SK-N-SH (cell line): ENCODE measurements at regions not wholly inside any gene's neighbourhood (a gene's known extent, or its start where the extent isn't known, plus 50 kb on each side); places are given as distances from the start of the nearest gene placed in this dataset.

ENCODE experiments used
- CTCF ChIA-PET: fragments of 300-600, 350-600 bp; formaldehyde crosslinking; extraction: SDS; loops from one replicate; lab custom pipeline; 2021; lab: Yijun Ruan, JAX
- POLR2A ChIA-PET: fragments of 350-600 bp; sonication (Branson Sonifier 250); formaldehyde crosslinking; extraction: SDS; loops from one replicate; lab custom pipeline; 2020; ENCODE audit warnings: antibody characterized with exemption, inconsistent platforms; lab: Yijun Ruan, JAX
- DNase-seq: peaks from one replicate; pipeline ENCODE4 v3.0.0; 2012
- H2AFZ ChIP-seq: fragments of 200-600 bp; sonication (generic); 2 replicates; pipeline ENCODE4 v1.8.1; 2016; ENCODE audit warnings: antibody characterized with exemption, mild to moderate bottlenecking, low read depth
- H3F3A ChIP-seq: fragments of 200-600 bp; sonication (generic); replicated peaks from 2 replicates; pipeline ENCODE3; 2016; ENCODE audit warnings: antibody characterized with exemption, mild to moderate bottlenecking; ENCODE audit not compliant: insufficient read depth
- H3K27ac ChIP-seq, 2 experiments: fragments of 200-500 bp in 1 of 2; fragments of 200-600 bp in 1 of 2; sonication (Bioruptor generic) in 1 of 2; sonication (generic), shearing (Covaris generic) in 1 of 2; 2 replicates each; pipeline versions ENCODE4 v1.5.1 to v1.6.1; 2014 to 2016; ENCODE audit warnings: low read depth in 2 of 2, inconsistent platforms in 1 of 2, low read length in 1 of 2, mild to moderate bottlenecking in 1 of 2, mixed read lengths in 1 of 2
- H3K27me3 ChIP-seq: fragments of 200-600 bp; sonication (generic), shearing (Covaris generic); 2 replicates; pipeline ENCODE4 v1.6.1; 2016; ENCODE audit warnings: mixed run types; ENCODE audit not compliant: insufficient read depth
- H3K36me3 ChIP-seq, 2 experiments: fragments of 200-500 bp in 1 of 2; fragments of 200-600 bp in 1 of 2; sonication (Bioruptor generic) in 1 of 2; sonication (generic) in 1 of 2; replicated peaks in 1 of 2; 2 replicates each; pipeline versions ENCODE3 to v1.5.1; 2014 to 2016; ENCODE audit warnings: low read length in 1 of 2, mild to moderate bottlenecking in 1 of 2; ENCODE audit not compliant: insufficient read depth in 2 of 2, control insufficient read depth in 1 of 2
- H3K4me1 ChIP-seq, 2 experiments: fragments of 200-500 bp in 1 of 2; fragments of 200-600 bp in 1 of 2; sonication (Bioruptor generic) in 1 of 2; sonication (generic), shearing (Covaris generic) in 1 of 2; 2 replicates each; pipeline versions ENCODE4 v1.5.1 to v1.6.1; 2014 to 2016; ENCODE audit warnings: low read depth in 1 of 2, low read length in 1 of 2, mixed run types in 1 of 2; ENCODE audit not compliant: insufficient read depth in 2 of 2, control insufficient read depth in 1 of 2
- H3K4me2 ChIP-seq: fragments of 200-600 bp; sonication (generic), shearing (Covaris generic); 2 replicates; pipeline ENCODE4 v1.6.1; 2017; ENCODE audit warnings: mixed run types
- H3K4me3 ChIP-seq, 2 experiments: fragments of 200-500 bp in 1 of 2; fragments of 200-600 bp in 1 of 2; sonication (Bioruptor generic) in 1 of 2; sonication (generic), shearing (Covaris generic) in 1 of 2; 2 replicates each; pipeline versions ENCODE4 v1.5.1 to v1.8.1; 2014 to 2016; ENCODE audit warnings: low read depth in 2 of 2, inconsistent platforms in 1 of 2, low read length in 1 of 2, mild to moderate bottlenecking in 1 of 2, mixed read lengths in 1 of 2, moderate library complexity in 1 of 2
- H3K79me2 ChIP-seq: fragments of 200-600 bp; sonication (generic); 2 replicates; pipeline ENCODE4 v1.8.1; 2017; ENCODE audit warnings: mild to moderate bottlenecking; ENCODE audit not compliant: insufficient read depth
- H3K9ac ChIP-seq: fragments of 200-600 bp; sonication (generic); 2 replicates; pipeline ENCODE4 v1.6.1; 2017; ENCODE audit warnings: mixed run types
- H3K9me2 ChIP-seq: fragments of 200-600 bp; sonication (generic); 2 replicates; pipeline ENCODE4 v1.6.1; 2017; ENCODE audit warnings: mixed run types
- H3K9me3 ChIP-seq: fragments of 200-600 bp; sonication (generic); 2 replicates; pipeline ENCODE4 v1.6.1; 2017; ENCODE audit warnings: mixed run types, mild to moderate bottlenecking, moderate library complexity
- H4K20me1 ChIP-seq: fragments of 200-600 bp; sonication (generic); 2 replicates; pipeline ENCODE4 v1.6.1; 2017; ENCODE audit warnings: mild to moderate bottlenecking, mixed run types; ENCODE audit not compliant: insufficient read depth
- CHD2 ChIP-seq: fragments of 150-350 bp; IDR thresholded peaks from 2 replicates; pipeline ENCODE4 v1.6.1; 2018; ENCODE audit warnings: low read length; ENCODE audit not compliant: partially characterized antibody
- ELF1 ChIP-seq: IDR thresholded peaks from 2 replicates; pipeline ENCODE4 v1.4.0; 2012
- EP300 ChIP-seq, 2 experiments: IDR thresholded peaks; 2 replicates each; pipeline versions ENCODE4 v1.4.0 to v1.6.1; 2012; ENCODE audit warnings: borderline replicate concordance in 1 of 2, low read depth in 1 of 2, low read length in 1 of 2
- EZH2phosphoT487 ChIP-seq: fragments of 200-600 bp; sonication (generic); IDR thresholded peaks from 2 replicates; pipeline ENCODE4 v1.6.1; 2017; ENCODE audit warnings: low read depth, mixed run types, mild to moderate bottlenecking, antibody characterized with exemption, moderate library complexity, borderline replicate concordance
- FOSL2 ChIP-seq: IDR thresholded peaks from 2 replicates; pipeline ENCODE4 v1.4.0; 2012; ENCODE audit warnings: low read depth, mild to moderate bottlenecking, moderate library complexity, borderline replicate concordance
- FOXJ3 ChIP-seq: sonication (generic); formaldehyde crosslinking; IDR thresholded peaks from 2 replicates; pipeline ENCODE4 v1.5.1; 2020; ENCODE audit warnings: mild to moderate bottlenecking, missing genetic modification reagents
- FOXM1 ChIP-seq: IDR thresholded peaks from 2 replicates; pipeline ENCODE4 v1.4.0; 2012; ENCODE audit warnings: low read depth, mild to moderate bottlenecking
- GABPA ChIP-seq: IDR thresholded peaks from 2 replicates; pipeline ENCODE4 v1.4.0; 2012; ENCODE audit warnings: low read depth, mild to moderate bottlenecking
- GATA2 ChIP-seq: sonication (generic); formaldehyde crosslinking; IDR thresholded peaks from 2 replicates; pipeline ENCODE4 v1.5.0; 2020; ENCODE audit warnings: mild to moderate bottlenecking, missing genetic modification reagents
- JUND ChIP-seq: IDR thresholded peaks from 2 replicates; pipeline ENCODE4 v1.4.0; 2012
- MXI1 ChIP-seq: IDR thresholded peaks from 2 replicates; pipeline ENCODE4 v1.6.1; 2012; ENCODE audit warnings: mild to moderate bottlenecking, low read depth, low read length, improper control_type of control experiment
- NRF1 ChIP-seq: IDR thresholded peaks from 2 replicates; pipeline ENCODE4 v1.6.1; 2012; ENCODE audit warnings: low read depth, mild to moderate bottlenecking, low read length
- RAD21 ChIP-seq: IDR thresholded peaks from 2 replicates; pipeline ENCODE4 v1.6.1; 2012; ENCODE audit warnings: mild to moderate bottlenecking, low read length
- RCOR1 ChIP-seq: fragments of 150-350 bp; IDR thresholded peaks from 2 replicates; pipeline ENCODE4 v1.6.1; 2017; ENCODE audit warnings: antibody characterized with exemption, low read length
- REST ChIP-seq: IDR thresholded peaks from 2 replicates; pipeline ENCODE4 v1.6.1; 2012; ENCODE audit warnings: mild to moderate bottlenecking, low read depth, low read length, moderate library complexity
- RFX5 ChIP-seq: IDR thresholded peaks from 2 replicates; pipeline ENCODE4 v1.6.1; 2012; ENCODE audit warnings: mild to moderate bottlenecking, improper control_type of control experiment, low read length
- RXRA ChIP-seq: IDR thresholded peaks from 2 replicates; pipeline ENCODE4 v1.4.0; 2012; ENCODE audit warnings: low read depth, mild to moderate bottlenecking, borderline replicate concordance
- SIN3A ChIP-seq: IDR thresholded peaks from 2 replicates; pipeline ENCODE4 v1.6.1; 2012; ENCODE audit warnings: low read depth, mild to moderate bottlenecking, low read length, moderate library complexity, borderline replicate concordance
- WGBS: methylation state at CpG from one replicate; pipeline ENCODE4 v1.1.6; 2017; ENCODE audit warnings: low lambda C conversion rate; 5-methylcytosine and 5-hydroxymethylcytosine counted together
- TF ChIP-seq, protein P1 (sequence below): IDR thresholded peaks from 2 replicates; pipeline ENCODE4; 2012
- TF ChIP-seq, protein P2 (sequence below): fragments of 200-600 bp; sonication (generic); IDR thresholded peaks from 2 replicates; pipeline ENCODE4 v1.6.1; 2017; ENCODE audit warnings: antibody characterized with exemption, mild to moderate bottlenecking, moderate library complexity

DNA sequence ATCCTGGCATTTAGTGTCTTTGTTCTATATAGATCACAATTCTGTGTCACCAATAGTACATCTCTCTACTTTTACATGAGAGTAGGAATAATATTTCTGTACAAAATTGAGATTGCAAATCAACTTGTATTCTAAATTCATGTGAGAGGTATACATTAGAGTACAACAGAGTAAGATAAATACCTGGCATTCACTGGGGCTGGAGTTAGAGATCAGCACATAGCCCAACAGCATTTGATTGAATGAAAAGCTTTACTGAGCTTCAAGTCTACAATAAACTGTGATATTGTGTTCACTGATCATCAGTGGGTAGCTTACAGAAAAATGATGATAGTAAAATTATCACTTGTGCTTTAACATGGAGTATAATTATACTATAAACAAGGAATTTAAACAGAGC is 1114.7 kb downstream of the REEP3 start (continued):
- TF ChIP-seq REST (no peak), RAD21 (no peak), CHD2 (no peak), MXI1 (no peak), RFX5 (no peak), ELF1 (no peak), FOXJ3 (CRISPR knock-in tag) (no peak), GATA2 (CRISPR knock-in tag) (no peak), EP300 (IDR thresholded peaks at IDR 0.05; ENCODE audit: borderline replicate concordance in 1 of 2, low read depth in 1 of 2, low read length in 1 of 2) (no peak), EZH2phosphoT487 (no peak), SIN3A (no peak), RXRA (no peak)
- TF ChIP-seq, protein P1, sequence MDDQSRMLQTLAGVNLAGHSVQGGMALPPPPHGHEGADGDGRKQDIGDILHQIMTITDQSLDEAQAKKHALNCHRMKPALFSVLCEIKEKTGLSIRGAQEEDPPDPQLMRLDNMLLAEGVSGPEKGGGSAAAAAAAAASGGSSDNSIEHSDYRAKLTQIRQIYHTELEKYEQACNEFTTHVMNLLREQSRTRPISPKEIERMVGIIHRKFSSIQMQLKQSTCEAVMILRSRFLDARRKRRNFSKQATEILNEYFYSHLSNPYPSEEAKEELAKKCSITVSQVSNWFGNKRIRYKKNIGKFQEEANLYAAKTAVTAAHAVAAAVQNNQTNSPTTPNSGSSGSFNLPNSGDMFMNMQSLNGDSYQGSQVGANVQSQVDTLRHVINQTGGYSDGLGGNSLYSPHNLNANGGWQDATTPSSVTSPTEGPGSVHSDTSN, result no peak

DNA sequence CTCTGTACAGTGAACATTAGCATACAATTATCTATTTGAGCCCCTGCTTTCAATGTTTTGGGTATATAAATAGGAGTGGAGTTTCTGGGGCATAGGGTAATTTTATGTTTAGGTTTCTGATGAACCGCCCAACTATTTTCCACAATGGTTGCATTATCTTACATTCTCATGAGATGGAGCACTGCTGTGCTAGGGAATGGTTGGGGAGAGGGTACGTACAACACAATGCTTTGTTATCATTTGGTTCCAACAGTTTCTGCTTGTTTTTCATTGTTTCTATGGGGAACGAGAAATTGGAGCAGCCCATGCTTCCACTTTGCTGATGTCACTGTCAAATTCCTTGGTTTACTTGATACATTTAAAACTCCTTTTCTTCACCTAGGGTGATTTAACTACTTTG is 1115.3 kb downstream of the REEP3 start:
- Histone ChIP-seq H3K9ac (no peak overlapping the region), H3K36me3 (no peaks in the 10 kb centered on the region), H4K20me1 (no peaks in the 10 kb centered on the region), H2AFZ (no peak overlapping the region), H3K27me3 (no peaks in the 10 kb centered on the region), H3K79me2 (no peaks in the 10 kb centered on the region), H3F3A (no peaks in the 10 kb centered on the region), H3K4me3 (no peak overlapping the region), H3K27ac (no peak overlapping the region), H3K4me2 (no peak overlapping the region), H3K4me1 (no peaks in the 10 kb centered on the region), H3K9me2 (no peaks in the 10 kb centered on the region), H3K9me3 (no peaks in the 10 kb centered on the region)
- 25% methylated on average over 3 of the region's 3 CpGs for WGBS
- CTCF ChIA-PET, result no interaction called here
- TF ChIP-seq NRF1 (no peak), SIN3A (no peak), RFX5 (no peak), FOSL2 (no peak), GABPA (no peak), RCOR1 (no peak), FOXJ3 (CRISPR knock-in tag) (no peak), ELF1 (no peak), JUND (no peak), FOXM1 (no peak)
- TF ChIP-seq, protein P1, result no peak
- TF ChIP-seq, protein P2, sequence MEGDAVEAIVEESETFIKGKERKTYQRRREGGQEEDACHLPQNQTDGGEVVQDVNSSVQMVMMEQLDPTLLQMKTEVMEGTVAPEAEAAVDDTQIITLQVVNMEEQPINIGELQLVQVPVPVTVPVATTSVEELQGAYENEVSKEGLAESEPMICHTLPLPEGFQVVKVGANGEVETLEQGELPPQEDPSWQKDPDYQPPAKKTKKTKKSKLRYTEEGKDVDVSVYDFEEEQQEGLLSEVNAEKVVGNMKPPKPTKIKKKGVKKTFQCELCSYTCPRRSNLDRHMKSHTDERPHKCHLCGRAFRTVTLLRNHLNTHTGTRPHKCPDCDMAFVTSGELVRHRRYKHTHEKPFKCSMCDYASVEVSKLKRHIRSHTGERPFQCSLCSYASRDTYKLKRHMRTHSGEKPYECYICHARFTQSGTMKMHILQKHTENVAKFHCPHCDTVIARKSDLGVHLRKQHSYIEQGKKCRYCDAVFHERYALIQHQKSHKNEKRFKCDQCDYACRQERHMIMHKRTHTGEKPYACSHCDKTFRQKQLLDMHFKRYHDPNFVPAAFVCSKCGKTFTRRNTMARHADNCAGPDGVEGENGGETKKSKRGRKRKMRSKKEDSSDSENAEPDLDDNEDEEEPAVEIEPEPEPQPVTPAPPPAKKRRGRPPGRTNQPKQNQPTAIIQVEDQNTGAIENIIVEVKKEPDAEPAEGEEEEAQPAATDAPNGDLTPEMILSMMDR, result no peak
- POLR2A ChIA-PET, result no interaction called here
- no peak for DNase-seq
